ENCODE measurements at regions not wholly inside any gene's neighbourhood (a gene's known extent, or its start where the extent isn't known, plus 50 kb on each side); places are given as distances from the start of the nearest gene placed in this dataset.

DNA sequence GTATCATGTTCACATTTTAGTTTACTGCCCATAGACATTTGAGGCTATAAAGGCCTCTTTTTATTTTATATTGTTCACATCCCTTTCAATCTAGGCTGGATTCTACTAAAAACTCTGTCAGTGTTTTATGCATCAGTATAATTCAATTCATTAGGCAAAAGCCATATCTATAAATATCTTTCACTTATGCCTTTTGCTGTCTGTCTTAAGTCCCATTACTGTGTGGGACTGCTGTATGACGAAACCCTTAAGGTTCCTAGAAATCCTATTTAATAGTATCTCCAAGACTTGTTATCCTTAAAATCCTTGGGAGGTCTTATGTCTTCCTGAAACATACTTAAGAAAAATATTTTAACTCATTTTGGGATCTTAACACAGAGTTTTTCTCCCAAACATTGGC lies 139.2 kb downstream of the HGF start:
- TF ChIP-seq, protein P1, sequence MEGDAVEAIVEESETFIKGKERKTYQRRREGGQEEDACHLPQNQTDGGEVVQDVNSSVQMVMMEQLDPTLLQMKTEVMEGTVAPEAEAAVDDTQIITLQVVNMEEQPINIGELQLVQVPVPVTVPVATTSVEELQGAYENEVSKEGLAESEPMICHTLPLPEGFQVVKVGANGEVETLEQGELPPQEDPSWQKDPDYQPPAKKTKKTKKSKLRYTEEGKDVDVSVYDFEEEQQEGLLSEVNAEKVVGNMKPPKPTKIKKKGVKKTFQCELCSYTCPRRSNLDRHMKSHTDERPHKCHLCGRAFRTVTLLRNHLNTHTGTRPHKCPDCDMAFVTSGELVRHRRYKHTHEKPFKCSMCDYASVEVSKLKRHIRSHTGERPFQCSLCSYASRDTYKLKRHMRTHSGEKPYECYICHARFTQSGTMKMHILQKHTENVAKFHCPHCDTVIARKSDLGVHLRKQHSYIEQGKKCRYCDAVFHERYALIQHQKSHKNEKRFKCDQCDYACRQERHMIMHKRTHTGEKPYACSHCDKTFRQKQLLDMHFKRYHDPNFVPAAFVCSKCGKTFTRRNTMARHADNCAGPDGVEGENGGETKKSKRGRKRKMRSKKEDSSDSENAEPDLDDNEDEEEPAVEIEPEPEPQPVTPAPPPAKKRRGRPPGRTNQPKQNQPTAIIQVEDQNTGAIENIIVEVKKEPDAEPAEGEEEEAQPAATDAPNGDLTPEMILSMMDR (tag by site-specific recombination; IDR thresholded peaks at IDR 0.05), result no peak
- TF ChIP-seq, protein P2, sequence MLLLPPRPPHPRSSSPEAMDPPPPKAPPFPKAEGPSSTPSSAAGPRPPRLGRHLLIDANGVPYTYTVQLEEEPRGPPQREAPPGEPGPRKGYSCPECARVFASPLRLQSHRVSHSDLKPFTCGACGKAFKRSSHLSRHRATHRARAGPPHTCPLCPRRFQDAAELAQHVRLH (tag by site-specific recombination; IDR thresholded peaks at IDR 0.05), result no peak
- no peak for TF ChIP-seq SP7 (tag by site-specific recombination; IDR thresholded peaks at IDR 0.05)
- TF ChIP-seq, protein P3, sequence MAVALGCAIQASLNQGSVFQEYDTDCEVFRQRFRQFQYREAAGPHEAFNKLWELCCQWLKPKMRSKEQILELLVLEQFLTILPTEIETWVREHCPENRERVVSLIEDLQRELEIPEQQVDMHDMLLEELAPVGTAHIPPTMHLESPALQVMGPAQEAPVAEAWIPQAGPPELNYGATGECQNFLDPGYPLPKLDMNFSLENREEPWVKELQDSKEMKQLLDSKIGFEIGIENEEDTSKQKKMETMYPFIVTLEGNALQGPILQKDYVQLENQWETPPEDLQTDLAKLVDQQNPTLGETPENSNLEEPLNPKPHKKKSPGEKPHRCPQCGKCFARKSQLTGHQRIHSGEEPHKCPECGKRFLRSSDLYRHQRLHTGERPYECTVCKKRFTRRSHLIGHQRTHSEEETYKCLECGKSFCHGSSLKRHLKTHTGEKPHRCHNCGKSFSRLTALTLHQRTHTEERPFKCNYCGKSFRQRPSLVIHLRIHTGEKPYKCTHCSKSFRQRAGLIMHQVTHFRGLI (tag by site-specific recombination; IDR thresholded peaks at IDR 0.05), result no peak
- TF ChIP-seq ZNF514 (tag by site-specific recombination; IDR thresholded peaks at IDR 0.05), result no peak
- TF ChIP-seq ZNF423 (tag by site-specific recombination; IDR thresholded peaks at IDR 0.05), result no peak
- no peak for TF ChIP-seq SETDB1 (IDR thresholded peaks at IDR 0.05; ENCODE audit: insufficient read length, low read length)
- no peak for TF ChIP-seq ZNF658 (tag by site-specific recombination; IDR thresholded peaks at IDR 0.05)
- TF ChIP-seq KLF10 (tag by site-specific recombination; IDR thresholded peaks at IDR 0.05), result no peak
